H9 (cell line): ENCODE measurements at regions not wholly inside any gene's neighbourhood (a gene's known extent, or its start where the extent isn't known, plus 50 kb on each side); places are given as distances from the start of the nearest gene placed in this dataset.
"Not testable (repeated sequence)": the region's sequence is repeated elsewhere in the genome, so short reads cannot be mapped to it uniquely, and the experiment has no call there.

Source experiments
- DNase-seq: peaks from one replicate; pipeline ENCODE4 v3.0.0-alpha.2; 2017
- H2AFZ ChIP-seq: one replicate; pipeline ENCODE4 v1.6.1; 2013; ENCODE audit warnings: mild to moderate bottlenecking, low read length, control low read depth, moderate library complexity
- H2AK5ac ChIP-seq: 2 replicates; pipeline ENCODE4 v1.6.1; 2013; ENCODE audit warnings: low read length, control low read depth, mixed read lengths; ENCODE audit not compliant: insufficient read length
- H2BK120ac ChIP-seq: one replicate; pipeline ENCODE4 v1.6.1; 2013; ENCODE audit warnings: low read depth, mild to moderate bottlenecking, low read length, control low read depth, inconsistent platforms; ENCODE audit not compliant: poor library complexity, severe bottlenecking
- H2BK12ac ChIP-seq: 2 replicates; pipeline ENCODE4 v1.6.1; 2013; ENCODE audit warnings: low read length, control low read depth, mixed read lengths, low read depth; ENCODE audit not compliant: insufficient read length
- H2BK15ac ChIP-seq: 2 replicates; pipeline ENCODE4 v1.6.1; 2013; ENCODE audit warnings: low read depth, low read length, control low read depth
- H2BK20ac ChIP-seq: one replicate; pipeline ENCODE4 v1.6.1; 2013; ENCODE audit warnings: low read depth, mild to moderate bottlenecking, low read length, control low read depth, inconsistent platforms; ENCODE audit not compliant: poor library complexity, severe bottlenecking
- H2BK5ac ChIP-seq: 2 replicates; pipeline ENCODE4 v1.6.1; 2013; ENCODE audit warnings: low read length, control low read depth, mixed read lengths; ENCODE audit not compliant: insufficient read length
- H3K14ac ChIP-seq: 2 replicates; pipeline ENCODE4 v1.6.1; 2013; ENCODE audit warnings: low read length, control low read depth; ENCODE audit not compliant: insufficient read depth
- H3K18ac ChIP-seq: 2 replicates; pipeline ENCODE4 v1.6.1; 2013; ENCODE audit warnings: low read depth, mild to moderate bottlenecking, mixed read lengths, low read length, control low read depth; ENCODE audit not compliant: insufficient read length
- H3K23ac ChIP-seq: 2 replicates; pipeline ENCODE4 v1.6.1; 2013; ENCODE audit warnings: low read length, control low read depth, mixed read lengths, low read depth; ENCODE audit not compliant: insufficient read length
- H3K23me2 ChIP-seq: 2 replicates; pipeline ENCODE4 v1.6.1; 2013; ENCODE audit warnings: low read depth, mild to moderate bottlenecking, mixed read lengths, low read length, control low read depth; ENCODE audit not compliant: insufficient read length, poor library complexity, severe bottlenecking
- H3K27ac ChIP-seq: 2 replicates; pipeline ENCODE4 v1.5.1; 2013; ENCODE audit warnings: low read length, control low read depth, mixed read lengths, low read depth; ENCODE audit not compliant: insufficient read length
- H3K27me3 ChIP-seq: 2 replicates; pipeline ENCODE4 v1.6.1; 2013; ENCODE audit warnings: low read length, control low read depth, inconsistent platforms; ENCODE audit not compliant: insufficient read depth
- H3K4ac ChIP-seq: 2 replicates; pipeline ENCODE4 v1.6.1; 2013; ENCODE audit warnings: low read depth, mild to moderate bottlenecking, control low read depth, inconsistent platforms, low read length, moderate library complexity
- H3K4me1 ChIP-seq: 2 replicates; pipeline ENCODE4 v1.6.1; 2013; ENCODE audit warnings: low read length, control low read depth, inconsistent platforms; ENCODE audit not compliant: insufficient read depth
- H3K4me2 ChIP-seq: 2 replicates; pipeline ENCODE4 v1.6.1; 2013; ENCODE audit warnings: low read length, control low read depth, mixed read lengths; ENCODE audit not compliant: insufficient read length, insufficient read depth
- H3K56ac ChIP-seq: 2 replicates; pipeline ENCODE4 v1.6.1; 2013; ENCODE audit warnings: low read depth, mild to moderate bottlenecking, mixed read lengths, low read length, control low read depth; ENCODE audit not compliant: insufficient read length
- H3K79me1 ChIP-seq: 2 replicates; pipeline ENCODE4 v1.6.1; 2013; ENCODE audit warnings: low read depth, mild to moderate bottlenecking, moderate library complexity, low read length, control low read depth, inconsistent platforms; ENCODE audit not compliant: insufficient read depth, poor library complexity, severe bottlenecking
- H3K79me2 ChIP-seq: 2 replicates; pipeline ENCODE4 v1.6.1; 2013; ENCODE audit warnings: low read length, control low read depth, inconsistent platforms; ENCODE audit not compliant: insufficient read depth
- H3K9ac ChIP-seq: 2 replicates; pipeline ENCODE4 v1.6.1; 2013; ENCODE audit warnings: low read length, control low read depth, mixed read lengths; ENCODE audit not compliant: insufficient read length; ENCODE audit errors: extremely low read depth
- H3K9me3 ChIP-seq: one replicate; pipeline ENCODE4 v1.6.1; 2013; ENCODE audit warnings: low read depth, low read length, inconsistent platforms; ENCODE audit not compliant: control insufficient read depth
- H3T11ph ChIP-seq: one replicate; pipeline ENCODE4 v1.6.1; 2013; ENCODE audit warnings: mild to moderate bottlenecking, low read length, control low read depth, inconsistent platforms
- H4K20me1 ChIP-seq: one replicate; pipeline ENCODE4 v1.6.1; 2013; ENCODE audit not compliant: control insufficient read depth, insufficient read length, insufficient read depth
- H4K5ac ChIP-seq: 2 replicates; pipeline ENCODE4 v1.6.1; 2013; ENCODE audit warnings: low read depth, mild to moderate bottlenecking, mixed read lengths, low read length, control low read depth; ENCODE audit not compliant: insufficient read length
- H4K8ac ChIP-seq: replicated peaks from 2 replicates; pipeline ENCODE4 v1.6.1; 2013; ENCODE audit warnings: low read length, control low read depth, mixed read lengths, low read depth; ENCODE audit not compliant: insufficient read length
- H4K91ac ChIP-seq: 2 replicates; pipeline ENCODE4 v1.6.1; 2013; ENCODE audit warnings: low read depth, mild to moderate bottlenecking, moderate library complexity, mixed read lengths, low read length, control low read depth; ENCODE audit not compliant: insufficient read length
- H3K27ac Mint-ChIP-seq, 3 experiments: 2 replicates in 2 of 3; 3 replicates in 1 of 3; pipeline ENCODE4 v1.8.0; 2020 to 2021; ENCODE audit warnings: mixed read lengths in 3 of 3, mild to moderate bottlenecking in 1 of 3, moderate library complexity in 1 of 3
- H3K27me3 Mint-ChIP-seq: 2 replicates; pipeline ENCODE4 v1.8.0; 2021; ENCODE audit warnings: low read depth, mild to moderate bottlenecking, moderate library complexity, mixed read lengths
- H3K36me3 Mint-ChIP-seq, 3 experiments: 2 replicates in 2 of 3; 3 replicates in 1 of 3; pipeline ENCODE4 v1.8.0; 2020 to 2021; ENCODE audit warnings: low read depth in 3 of 3, mixed read lengths in 3 of 3; ENCODE audit not compliant: insufficient read depth in 1 of 3
- H3K4me1 Mint-ChIP-seq, 2 experiments: 2 replicates each; pipeline ENCODE4 v1.8.0; 2020; ENCODE audit warnings: mixed read lengths in 2 of 2
- H3K4me3 Mint-ChIP-seq, 2 experiments: 2 replicates in 1 of 2; 3 replicates in 1 of 2; pipeline ENCODE4 v1.8.0; 2020 to 2021; ENCODE audit warnings: mild to moderate bottlenecking in 2 of 2, mixed read lengths in 2 of 2, moderate library complexity in 1 of 2
- H3K9me3 Mint-ChIP-seq, 2 experiments: 2 replicates in 1 of 2; 3 replicates in 1 of 2; pipeline ENCODE4 v1.8.0; 2020; ENCODE audit warnings: mild to moderate bottlenecking in 2 of 2, mixed read lengths in 2 of 2, moderate library complexity in 1 of 2
- CTCF ChIP-seq: fragments of 200-600 bp; sonication (generic); conservative IDR thresholded peaks from 3 replicates; pipeline ENCODE4 v1.8.0; 2021; ENCODE audit warnings: antibody characterized with exemption, mild to moderate bottlenecking
- WGBS: extraction: QIAGEN DNeasy Blood & Tissue Kit; methylation state at CpG from one replicate; pipeline ENCODE4 v1.1.7; 2013; ENCODE audit warnings: missing lambda C conversion rate, low lambda C conversion rate, mixed read lengths; ENCODE audit not compliant: insufficient read length; ENCODE audit errors: extremely low coverage; 5-methylcytosine and 5-hydroxymethylcytosine counted together

GRCh38 chr10:42177793-42178689 lies 460.3 kb downstream of the ZNF33B start:
- H2BK15ac ChIP-seq, H3K79me2 ChIP-seq, H2AFZ ChIP-seq, H3K27ac ChIP-seq, H3T11ph ChIP-seq, H3K27ac Mint-ChIP-seq, H3K56ac ChIP-seq, H2BK120ac ChIP-seq, H4K5ac ChIP-seq, H2BK20ac ChIP-seq, H2BK5ac ChIP-seq, H3K4me1 Mint-ChIP-seq, H3K4me3 Mint-ChIP-seq, H3K4me2 ChIP-seq, H3K27me3 Mint-ChIP-seq, H3K27me3 ChIP-seq, H2AK5ac ChIP-seq, H3K9ac ChIP-seq, DNase-seq, H3K79me1 ChIP-seq, H3K18ac ChIP-seq, H3K4ac ChIP-seq, H4K8ac ChIP-seq, H4K91ac ChIP-seq, H3K23me2 ChIP-seq, H3K14ac ChIP-seq, H3K4me1 ChIP-seq, H2BK12ac ChIP-seq, H3K23ac ChIP-seq, H4K20me1 ChIP-seq: not testable (repeated sequence)
- H3K9me3 ChIP-seq = peaks cover 14% of the 10 kb centered on the region
- WGBS = no CpG with 5 or more reads among the region's 30 CpGs
- peak; percentile 29; the same call in 2 of the 3 replicates for TF ChIP-seq CTCF
- H3K9me3 Mint-ChIP-seq = peaks cover 76 to 79% of the 10 kb centered on the region in 2 experiments
- peaks cover 0 to 22% (median 11%) of the 10 kb centered on the region in 3 experiments; a peak in 6 of 7 replicates for H3K36me3 Mint-ChIP-seq
